Right renal cortex interstitium (tissue), 3 donors: ENCODE measurements at regions not wholly inside any gene's neighbourhood (a gene's known extent, or its start where the extent isn't known, plus 50 kb on each side); places are given as distances from the start of the nearest gene placed in this dataset.

Experiments
- DNase-seq, 3 donors: peaks; one replicate each; pipeline ENCODE4 v3.0.0-alpha.2; 2013; ENCODE audit warnings: low read depth in 3 of 3, low spot score in 2 of 3

DNA sequence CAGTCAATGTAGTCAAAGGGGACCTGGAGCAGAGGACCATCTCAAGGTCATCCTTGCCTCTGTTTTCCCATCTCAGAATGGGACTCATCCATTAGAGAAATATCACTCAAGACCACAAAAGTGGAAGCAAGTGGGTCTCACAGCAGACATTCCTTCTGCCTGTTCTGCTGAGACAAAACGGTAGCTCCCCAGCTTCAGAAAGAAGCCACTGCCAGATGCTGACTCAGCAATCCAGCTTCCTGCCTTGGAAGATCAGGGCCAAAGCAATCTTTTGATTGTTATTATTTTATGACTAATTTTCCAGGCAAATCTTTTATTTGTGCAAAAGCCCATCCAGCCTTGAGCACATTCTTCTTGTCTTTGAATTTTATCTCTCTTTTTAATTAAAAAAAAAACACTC, 86.8 kb downstream of the CCT6B start:
- DNase-seq: no peak

DNA sequence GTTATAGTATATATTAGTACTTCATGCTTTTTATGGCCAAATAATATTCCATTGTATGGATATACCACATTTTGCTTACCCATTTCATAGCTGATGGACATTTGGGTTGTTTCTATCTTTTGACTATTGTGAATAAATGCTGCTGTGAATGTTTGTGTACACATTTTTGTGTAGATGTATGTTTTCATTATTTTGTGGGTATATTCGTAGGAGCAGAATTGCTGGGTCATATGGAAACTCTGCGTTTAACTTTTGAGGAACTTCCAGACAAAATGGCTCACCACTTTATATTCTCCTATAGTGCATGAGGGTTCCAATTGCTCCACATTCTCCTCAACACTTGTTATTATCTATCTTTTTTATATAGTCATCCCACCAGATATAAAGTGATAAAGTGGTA, 88.6 kb downstream of the CCT6B start:
- no peak for DNase-seq

DNA sequence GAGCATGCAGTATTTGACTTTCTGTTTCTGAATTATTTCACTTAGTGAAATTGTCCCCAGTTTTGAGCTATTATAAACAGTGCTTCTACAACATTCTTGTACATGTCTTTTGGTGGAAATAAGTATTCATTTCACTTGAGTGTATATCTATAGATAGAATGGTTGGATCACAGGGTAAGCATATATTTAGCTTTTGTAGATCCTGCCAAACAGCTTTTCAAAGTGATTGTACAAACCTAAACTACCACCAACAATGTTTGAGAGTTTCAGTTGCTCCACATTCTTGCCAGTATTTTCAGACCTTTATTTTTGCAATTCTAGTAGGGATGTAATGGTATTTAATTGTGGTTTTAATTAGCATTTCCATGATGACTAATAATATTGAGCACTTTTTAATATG, 91.6 kb downstream of the CCT6B start:
- no peak for DNase-seq

DNA sequence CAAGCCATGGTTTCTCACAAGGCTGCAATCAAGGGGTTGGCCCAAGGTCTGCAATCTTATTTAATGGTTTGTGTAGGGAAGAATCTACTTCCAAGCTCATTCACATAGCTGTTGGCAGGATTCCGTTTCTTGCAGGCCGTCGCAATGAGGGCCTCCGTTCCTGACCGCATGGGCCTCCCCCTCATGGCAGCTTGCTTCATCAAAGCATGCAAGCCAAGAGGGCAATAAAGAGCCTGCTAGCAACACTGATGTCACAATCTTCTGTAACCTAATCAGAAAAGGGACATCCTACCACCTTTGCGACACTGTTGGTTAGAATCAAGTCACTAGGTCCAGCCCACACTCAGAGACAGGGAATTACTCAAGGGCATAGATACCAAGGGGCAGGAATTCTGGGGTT, 95.5 kb downstream of the CCT6B start:
- no peak for DNase-seq

DNA sequence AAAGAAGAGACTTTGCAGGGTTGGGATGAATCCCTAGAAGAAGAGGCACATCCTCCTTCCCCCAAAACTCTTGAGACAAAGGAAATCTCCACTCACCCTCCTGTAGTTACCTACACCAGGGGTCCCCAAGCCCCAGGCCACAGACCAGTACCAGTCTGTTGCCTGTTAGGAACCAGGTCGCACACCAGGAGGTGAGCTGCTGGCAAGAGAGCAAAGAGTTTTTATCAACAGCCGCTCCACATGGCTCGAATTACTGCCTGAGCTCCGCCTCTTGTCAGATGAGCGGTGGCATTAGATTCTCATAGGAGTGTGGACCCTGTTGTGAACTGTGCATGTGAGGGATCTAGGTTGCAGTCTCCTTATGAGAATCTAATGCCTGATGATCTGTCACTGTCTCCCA, 98.9 kb downstream of the CCT6B start:
- no peak for DNase-seq

DNA sequence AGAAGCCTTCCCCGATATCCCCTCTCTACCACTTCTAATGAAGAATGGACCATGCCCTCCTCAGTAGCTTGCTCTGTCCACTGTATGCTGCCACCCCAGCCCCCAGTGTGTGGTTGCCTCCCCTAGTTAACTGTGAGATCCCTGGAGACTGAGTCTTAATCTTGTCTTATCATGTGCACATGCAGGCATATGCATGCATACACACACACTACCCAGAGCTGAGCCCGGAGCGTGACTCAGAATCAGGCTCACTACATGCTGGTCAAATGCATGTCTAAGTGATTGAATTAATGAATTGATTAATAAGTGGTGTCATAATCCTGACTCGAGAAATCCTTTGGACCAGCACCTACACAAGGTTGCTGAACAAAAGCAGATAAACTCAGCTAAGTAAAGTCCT, 99.4 kb downstream of the CCT6B start:
- no peak for DNase-seq

DNA sequence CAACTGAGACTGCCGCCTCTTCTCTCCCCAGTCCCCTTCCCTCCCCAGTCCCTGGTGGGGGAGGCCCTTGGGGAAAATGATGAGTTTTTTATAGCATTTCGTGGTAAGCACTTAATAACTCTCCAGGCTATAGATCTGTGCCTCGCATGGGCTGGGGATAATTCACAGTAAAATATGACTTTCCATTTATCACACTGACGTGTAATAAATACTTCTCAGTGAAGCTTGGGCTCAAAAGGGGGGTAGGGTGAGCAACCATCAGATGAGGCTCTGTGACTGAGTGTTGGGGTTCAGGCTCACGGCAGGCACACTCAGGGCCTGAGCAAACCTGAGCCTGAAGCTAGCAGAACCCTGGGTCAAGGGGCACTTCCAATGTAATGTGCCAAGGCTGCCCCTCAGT, 101.6 kb downstream of the CCT6B start:
- no peak for DNase-seq

DNA sequence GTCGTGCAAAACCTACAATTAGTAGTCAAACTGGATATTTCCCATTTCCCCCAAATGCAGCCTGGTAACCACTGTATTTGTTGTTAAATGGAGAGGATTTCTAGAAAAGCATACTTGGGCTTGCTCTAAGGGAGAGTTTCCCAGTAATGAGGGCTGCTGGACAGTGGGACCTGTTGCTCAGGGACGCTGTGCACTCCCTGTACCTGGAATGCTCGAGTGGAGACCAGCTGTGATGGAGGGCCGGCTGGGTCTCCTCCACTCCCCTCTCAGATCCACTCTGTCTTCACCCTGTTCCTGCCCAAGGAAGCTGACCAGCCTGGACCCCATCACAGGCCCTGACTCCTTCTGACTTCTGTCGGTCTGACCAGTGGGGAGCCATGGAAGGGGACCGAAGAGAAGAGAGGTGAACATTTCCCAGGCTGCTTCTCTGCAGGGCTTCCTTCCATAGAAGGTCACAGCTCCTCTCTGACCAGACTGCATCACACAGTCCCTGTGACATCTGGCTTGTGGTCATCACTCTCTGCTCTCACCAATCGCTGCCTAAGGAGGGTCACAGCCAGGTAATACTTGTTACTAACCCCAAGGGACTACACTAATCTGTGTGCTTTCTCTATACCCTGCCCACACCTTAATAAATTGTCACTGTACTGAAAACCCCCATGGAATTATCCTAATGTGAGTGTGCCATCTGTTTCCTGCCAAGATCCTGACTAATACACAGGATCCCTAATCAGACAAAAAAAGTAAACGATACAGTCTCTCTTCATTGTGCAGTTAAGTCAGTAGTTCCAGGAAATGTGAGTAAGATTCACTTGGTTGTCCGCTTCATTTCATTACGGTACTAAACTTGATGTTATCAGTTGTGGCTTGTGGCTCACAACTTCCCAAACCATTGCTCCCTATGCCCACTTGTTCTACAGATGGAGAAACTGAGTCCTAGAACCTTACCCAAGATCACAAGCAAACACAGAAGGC, 102.4 kb downstream of the CCT6B start:
- DNase-seq: no peak

DNA sequence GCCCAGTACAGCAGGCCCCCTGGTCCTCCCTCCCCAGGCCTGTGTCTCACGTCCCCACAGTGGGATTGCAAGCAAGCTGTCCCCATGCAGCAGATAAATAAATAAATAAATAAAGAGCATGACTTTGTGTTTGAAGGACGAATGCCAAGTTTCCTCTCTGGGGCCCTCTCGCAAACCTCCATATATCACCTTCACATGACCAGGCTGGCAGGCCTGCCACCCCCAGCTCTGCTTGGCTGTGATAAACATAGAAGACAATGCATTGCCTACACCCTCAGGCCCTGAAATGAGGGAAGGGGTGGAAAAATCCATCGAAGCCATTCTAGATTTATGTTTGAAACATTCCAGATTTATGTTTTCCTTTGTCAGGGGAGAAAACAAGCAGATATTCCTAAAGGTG, 107.3 kb downstream of the CCT6B start:
- DNase-seq: no peak

DNA sequence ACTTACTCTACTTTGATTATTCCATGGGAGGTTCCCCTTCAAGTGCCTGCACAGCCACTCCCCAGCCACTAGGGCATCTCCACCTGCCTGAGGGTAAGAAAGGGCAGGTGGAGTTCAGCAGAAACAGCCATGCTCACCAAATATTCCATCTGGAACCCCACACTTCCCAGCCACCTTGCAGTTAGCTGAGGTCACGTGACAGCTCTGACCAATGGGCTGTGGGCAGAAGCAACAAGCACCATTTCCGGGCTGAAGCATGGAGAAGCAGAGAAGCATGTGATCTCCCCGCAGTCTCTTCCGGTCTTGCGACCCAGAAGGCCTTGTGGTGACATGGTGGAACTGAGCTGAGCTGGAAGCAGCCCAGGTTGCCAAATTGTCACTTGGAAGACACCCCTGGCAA, 108.6 kb downstream of the CCT6B start:
- DNase-seq: no peak

DNA sequence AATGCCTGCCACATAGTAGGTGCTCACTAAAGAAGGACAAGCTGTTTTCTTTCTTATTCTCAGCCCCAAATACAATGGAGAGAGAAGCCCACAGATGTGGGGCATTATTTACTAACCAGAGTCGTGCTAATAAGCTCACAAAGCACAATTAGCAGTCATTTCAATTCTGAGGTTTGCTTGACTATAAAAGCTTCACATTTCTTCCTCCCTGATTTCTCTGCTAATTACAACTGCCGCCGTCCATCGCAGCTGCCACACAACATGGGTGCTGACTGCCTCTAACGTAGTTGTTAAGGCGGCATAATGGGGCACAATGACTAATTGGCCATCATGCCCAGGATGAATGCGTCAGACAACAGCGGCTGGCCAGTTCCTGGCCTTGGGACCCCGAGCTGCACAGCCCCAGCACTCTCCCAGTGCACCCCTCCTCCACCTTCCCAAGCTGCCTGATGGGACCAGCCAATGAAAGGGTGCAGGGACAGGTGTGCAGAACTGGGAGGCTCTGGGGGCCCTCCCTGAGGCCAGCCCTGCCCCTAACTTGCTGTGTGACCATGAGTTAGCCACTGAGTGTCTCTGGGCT, 109.2 kb downstream of the CCT6B start:
- DNase-seq: no peak

DNA sequence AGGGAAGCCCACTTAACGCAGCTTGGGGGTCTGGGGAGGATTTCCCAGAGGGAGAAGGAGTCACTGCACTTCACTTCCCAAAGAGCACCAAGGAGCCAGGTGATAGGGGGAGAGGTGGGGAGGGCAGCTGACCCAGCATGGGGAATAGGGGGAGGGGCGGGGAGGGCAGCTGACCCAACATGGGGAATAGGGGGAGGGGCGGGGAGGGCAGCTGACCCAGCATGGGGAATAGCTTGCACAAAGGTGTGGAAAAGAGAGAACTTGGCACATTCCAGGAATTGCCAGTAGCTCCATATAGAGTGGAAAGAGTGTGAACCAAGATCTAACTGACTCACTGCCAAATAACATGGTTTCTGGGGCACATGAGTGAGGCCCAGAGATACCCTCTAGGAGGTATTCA, 110.3 kb downstream of the CCT6B start:
- no peak for DNase-seq

DNA sequence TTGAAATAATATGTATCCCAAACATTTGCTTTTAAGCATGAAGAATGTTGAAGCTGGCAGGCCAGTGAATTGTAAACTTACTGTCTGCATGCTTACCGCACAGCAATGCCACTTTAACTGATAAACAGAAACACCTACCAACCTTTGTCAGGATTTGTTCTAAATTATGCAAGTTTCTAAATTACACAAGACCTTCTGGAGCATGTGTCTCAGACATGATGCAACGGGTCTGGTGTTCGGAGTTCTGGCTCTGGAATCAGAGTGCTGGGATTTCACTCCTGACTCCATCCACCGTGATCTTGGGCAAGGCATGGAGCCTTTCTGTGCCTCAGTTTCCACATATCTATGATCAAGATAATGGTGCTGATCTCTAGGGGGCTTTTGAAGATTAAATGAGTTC, 111.2 kb downstream of the CCT6B start:
- DNase-seq: no peak

DNA sequence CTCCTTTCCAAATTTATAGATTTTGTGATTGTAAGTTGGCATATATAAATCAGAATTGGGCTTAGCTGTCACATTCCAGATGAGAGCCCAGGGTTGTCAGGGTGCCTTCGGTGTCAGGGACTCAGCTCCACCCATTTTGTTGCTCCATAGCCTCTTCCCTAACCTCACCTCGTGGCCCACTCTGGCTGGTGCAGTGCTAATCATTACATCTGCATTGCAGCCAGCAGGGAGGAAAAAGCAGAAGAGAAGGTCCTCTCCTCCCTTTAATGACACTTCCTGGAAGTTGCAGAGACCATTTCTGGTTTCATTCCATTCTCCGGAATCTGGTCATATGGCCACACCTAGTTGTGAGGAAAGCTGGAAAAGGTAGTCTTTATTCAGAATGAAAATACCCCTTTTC, 113.3 kb downstream of the CCT6B start:
- no peak for DNase-seq

DNA sequence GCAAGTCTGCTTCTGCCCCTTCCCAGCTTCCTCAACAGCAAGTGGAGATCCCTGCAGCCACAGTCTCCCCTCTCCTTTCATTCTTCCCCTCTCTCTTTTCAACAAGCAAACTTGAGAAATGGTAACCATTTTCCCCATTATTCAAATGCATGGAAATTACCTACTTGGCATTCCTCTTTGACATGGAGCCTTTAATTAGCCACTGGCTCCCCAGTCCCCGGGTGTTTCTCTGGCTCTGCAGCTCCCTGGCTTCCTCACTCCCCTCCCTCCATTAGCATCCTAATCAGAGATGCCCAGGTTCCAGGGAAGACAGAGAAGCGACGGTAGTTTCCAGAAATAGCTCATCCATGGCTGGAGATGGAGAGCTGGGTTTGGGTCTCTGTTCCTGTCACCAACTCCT, 116.0 kb downstream of the CCT6B start:
- no peak for DNase-seq

DNA sequence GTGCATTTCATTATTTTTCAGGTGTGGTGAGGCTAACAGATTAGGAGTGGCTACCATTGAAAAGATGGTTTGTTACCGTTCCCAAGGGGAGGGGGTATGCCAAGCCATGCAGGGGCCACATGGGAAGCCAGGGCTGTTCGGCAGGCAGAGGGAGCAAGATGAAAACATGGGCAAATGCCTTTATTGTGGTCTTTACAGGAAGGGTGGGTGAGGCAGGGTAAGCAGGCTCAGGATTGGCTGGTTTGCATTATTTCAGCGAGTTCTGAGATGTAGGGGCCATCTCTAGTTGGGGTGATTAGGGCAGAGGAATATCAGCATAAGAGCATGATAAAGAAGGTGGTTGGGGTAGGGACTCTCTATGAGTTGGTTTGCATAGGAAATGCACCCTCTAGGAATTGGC, 117.6 kb downstream of the CCT6B start:
- no peak for DNase-seq

DNA sequence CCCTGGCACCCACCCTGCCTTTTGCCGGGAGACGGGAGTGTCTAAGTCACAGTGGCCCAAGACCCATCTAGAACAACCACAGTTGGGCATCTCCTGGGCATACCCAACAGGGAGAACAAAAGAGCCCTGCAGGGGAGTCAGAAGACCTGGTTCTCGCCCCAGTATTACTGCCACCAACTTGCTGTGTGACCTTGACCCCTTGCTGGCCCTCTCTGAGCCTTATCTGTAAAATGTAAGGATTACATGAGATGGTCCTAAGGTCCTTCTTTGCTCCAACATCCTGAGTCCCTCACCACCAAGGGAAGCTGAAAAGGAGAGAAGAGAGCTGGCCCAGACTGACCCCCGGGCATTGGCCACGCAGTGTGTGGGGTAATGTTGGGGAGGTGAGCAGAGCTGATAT, 119.0 kb downstream of the CCT6B start:
- DNase-seq: no peak

DNA sequence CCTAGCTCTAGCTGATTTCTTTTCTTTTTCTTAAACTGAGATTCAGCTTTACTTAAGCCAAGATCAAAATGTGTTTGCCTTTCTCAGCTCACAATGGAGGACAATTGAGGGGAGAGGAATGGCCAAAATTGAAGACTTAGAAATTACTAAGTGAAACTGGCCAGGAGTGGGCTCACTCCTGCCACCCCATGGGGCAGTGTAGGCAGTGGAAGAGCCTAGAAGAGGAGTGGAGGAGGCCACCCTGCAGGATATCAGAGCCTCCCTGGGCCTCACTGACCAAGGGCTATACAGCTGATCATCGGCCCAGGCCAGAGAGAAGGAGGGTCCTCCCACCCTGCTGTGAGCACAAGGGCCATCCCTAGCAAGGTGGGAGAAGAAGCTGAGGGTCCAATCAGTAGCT, 119.8 kb downstream of the CCT6B start:
- no peak for DNase-seq

DNA sequence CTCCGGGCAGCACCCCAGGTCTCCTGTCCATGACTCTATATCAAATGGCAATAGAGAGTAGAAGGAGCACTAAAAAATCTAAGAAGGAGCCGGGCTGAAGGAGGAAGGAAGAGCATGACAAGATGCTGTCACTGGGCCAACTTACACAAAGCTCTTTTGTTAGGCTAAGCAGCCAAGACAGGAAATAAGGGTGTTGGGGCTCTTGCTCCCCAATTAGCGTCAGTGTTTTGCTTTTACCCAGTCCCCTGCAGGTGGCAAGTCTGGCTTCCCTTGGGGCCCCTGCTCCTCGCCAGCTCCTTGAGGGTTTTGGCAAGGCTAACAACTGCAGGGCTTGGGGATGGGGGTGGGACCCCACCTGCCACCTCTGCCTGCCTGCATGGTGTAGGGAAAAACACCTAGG, 120.5 kb downstream of the CCT6B start:
- DNase-seq: no peak

DNA sequence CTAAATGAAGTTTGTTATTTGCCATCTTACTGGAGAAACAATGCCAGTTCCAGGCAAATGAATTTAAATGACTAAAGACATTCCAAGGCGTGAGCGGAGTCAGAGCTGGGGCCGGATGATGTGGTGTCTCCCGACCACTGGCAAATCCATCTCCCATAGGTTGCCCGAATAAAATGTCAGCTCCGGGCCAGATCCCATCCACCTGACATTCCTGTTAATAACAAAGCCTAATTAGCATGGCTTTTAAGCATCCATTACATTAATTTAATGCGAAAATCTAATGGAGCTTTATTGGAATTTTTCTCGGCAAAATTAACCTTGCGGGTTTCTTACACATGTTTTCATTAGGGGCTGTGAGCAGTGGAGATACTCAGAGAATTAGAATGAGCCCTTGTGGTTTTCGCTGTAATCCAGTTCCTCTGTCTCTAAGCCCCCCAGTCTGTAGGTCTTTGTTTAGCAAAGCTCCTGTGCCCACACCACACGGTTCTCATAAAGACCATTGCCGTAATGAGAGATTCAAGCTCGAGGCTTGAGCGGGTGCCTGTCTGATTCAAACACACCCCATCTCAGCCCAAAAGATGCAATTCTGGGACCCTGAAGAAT, 123.3 kb downstream of the CCT6B start:
- DNase-seq: no peak

DNA sequence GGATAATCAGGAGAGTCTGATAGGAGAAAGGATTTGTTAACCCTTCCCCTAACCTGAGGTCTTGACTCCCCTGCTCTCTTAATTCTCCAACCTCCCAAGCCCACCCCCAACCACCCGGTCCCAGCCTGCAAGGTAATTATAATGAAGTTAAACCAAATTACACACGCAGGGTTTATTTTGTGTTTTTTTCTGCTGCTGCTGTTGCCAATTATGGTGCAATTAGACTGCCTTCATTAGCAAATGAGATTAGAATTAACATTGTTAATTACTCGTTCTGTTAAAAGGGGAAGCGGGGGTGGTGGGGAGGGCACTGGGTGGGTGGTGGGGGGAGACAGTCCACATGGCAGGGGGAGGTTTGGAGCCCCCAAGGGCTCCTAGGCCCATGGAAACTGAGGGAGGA, 128.9 kb downstream of the CCT6B start:
- no peak for DNase-seq

DNA sequence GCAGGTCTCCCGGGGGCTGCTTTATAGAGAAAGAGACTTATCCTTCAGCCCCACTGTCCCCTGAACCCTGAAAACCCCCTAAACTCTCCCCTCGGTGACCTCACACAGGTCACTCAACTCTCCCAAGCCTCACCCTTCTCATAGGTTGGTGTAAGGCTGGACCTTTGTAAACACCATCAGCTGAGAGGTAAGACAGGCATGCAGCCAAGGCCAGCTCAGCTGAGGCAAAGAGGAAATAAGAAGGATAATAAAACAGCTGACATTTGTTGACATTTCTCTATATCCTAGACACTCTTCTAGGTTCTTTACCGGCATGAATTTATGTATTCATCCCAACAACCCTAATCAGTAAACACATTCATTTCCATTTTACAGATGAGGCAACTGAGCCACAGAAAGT, 134.3 kb downstream of the CCT6B start:
- DNase-seq: no peak
